Hematopoietic multipotent progenitor cell treated with erythropoietin and hydrocortisone succinate and interleukin-3 and kit ligand, for 8 days (in vitro differentiated cells): ENCODE measurements at regions not wholly inside any gene's neighbourhood (a gene's known extent, or its start where the extent isn't known, plus 50 kb on each side); places are given as distances from the start of the nearest gene placed in this dataset.
A peak's percentile ranks its signal among the peaks of the same experiment; 100 is the strongest.

ENCODE experiments used
- DNase-seq: peaks from one replicate; pipeline ENCODE4 v3.0.0-alpha.2; 2015

DNA sequence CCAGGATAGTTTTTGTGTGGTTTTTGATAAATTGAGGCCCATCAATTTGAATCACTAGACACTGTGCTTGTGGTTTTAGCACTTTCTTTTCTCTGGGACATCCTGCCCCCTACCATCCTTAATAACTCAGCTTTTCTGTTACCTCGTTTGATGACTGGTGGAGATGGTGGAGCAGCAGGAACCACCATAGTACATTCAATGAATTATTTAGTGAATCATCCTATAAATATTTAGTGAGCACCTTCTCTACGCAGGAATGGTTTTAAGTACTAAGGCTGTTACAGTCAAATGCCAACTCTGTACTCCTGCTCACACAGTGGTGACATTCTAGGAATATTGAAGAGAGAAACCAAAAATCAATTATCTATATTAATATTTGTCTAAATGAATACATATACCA is 585.2 kb downstream of the HAO1 start:
- no peak for DNase-seq

DNA sequence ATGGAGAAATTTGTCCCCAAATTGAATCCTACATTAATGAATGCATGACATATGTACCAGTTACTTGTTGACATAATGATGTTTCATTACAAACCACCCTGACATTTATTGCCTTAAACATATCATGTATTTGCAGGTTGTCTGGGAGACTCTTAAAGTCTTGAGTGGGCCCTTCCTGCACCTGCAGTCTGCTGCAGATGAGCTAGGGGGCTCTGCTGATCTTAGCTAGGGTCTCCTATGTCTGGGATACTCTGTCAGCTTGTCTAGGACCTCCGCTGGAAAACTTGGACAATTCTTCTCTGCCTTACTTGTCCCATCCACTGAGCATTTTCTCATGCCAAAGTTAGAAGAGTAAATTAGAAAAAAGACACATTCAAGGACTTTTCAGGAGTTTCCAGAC is 581.6 kb downstream of the HAO1 start:
- no peak for DNase-seq

DNA sequence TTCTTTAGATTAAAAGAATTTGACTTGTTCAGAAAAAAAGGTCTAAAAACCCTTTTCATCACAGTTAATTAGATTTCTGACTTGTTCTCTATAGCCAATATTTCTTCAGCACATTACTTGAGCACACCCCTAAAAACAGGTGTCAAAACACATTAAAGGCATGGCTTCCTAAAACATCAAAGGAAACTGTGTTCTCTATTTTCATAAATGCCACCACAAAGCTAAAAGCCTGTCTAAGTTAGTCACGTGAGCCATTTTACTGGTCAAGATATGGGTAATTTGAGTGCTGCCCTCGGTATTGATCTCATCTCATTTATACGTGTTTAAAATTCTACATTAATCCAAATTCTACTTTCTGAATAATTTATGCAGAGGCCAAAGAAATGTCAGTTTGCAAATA is 580.5 kb downstream of the HAO1 start:
- DNase-seq, result no peak

DNA sequence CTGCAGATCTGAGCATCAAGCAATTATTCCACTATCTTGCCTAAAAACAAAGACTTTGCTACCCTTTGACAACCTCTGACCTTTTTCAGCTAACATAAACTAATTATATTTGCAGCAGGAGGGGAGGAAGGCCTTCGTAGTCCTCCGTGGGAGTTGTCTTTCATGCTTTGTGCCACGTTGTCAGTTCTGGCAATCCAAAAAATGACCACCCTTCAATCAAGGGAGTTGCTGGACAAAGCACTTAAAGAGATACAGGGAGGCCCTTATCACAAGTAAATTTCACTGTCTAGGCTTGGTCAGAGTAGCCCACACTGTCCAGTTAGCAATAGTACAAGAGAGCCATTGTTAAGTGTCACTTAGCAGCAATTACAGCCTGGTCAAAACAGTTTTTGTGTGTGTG is 578.9 kb downstream of the HAO1 start:
- DNase-seq, result no peak

DNA sequence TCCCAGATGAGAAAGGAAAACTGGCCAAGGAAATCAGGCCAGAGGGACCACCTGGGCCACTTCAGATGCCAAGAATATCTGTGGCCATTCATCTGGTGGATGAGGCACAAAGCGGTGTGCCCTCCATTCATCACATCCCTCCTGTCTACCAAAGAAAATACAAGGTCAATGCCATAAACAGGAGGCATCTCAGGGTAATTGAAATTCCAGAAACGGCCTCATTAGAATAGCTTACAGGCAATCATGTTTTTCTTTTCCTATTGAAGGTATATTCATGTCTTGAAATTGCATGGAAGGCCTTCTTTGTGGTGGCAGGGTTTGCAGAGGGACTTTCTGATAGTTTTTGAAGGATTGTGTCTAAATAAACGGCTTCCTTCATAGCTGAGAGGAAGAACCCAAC is 578.3 kb downstream of the HAO1 start:
- no peak for DNase-seq

DNA sequence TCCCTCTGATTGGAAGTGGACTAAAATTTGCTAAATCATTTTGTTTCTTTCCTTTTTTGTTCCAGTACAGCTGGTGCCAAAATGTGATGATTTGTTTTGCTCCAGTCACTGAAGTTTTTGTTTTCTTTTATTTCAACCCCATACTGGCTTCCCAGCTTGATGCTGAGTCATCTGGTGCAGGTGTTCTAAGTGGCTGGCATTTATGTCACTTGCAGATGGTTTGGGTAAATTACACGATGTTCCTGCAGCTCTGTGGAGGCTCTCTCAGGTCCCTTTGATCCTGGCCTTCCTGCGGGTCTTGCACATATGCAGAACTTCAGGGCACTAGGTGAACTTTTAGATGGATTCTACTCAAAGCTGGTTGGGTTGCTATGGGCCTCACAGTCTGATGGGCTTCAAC is 577.7 kb downstream of the HAO1 start:
- DNase-seq, result no peak

DNA sequence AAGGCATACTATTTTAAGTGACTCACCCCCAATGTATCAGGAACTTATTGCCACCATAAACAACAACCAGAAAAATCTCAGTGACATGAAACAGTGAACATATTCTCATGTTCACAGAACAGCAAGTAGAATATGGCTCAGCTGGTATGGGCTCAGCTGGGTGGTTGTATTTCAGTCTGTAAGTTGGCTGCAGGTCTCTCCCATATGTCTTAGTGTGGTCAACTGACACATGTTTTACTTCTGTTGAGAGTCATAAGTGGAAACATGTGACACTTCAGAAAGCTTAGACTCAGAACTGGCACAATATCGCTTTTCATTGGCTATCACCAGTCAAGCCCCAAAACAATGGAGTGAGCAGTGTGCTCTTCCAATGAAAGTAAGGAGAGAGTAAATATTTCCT is 574.1 kb downstream of the HAO1 start:
- no peak for DNase-seq

DNA sequence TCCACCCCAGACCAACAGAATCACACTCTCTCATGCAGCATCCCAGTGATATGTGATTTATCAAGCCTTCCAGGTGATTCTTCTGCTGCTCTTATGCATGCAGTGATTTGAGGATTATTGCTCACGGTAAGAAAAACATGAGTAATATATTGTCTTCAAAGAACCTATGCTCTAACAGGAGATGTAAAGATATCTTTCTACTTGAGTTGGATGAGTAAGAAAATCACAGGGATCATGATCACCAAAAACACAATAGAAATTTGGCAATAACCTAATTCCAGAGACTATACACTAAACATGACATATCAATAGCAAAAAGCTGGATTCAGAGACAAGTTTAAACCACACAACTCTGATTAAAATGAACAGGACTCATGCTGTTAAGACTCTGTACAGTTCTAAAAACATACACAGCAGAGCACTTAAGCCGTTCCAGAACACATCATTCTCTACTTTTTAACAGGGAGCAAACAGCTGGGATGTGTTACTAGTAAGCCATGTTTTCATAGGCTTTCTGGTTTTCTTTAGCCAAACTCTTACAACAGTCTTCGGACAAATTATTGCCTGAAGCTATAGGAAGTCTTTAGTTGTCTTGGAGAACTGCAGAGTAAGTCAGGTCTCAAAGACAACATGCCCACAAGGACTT is 568.6 kb downstream of the HAO1 start:
- no peak for DNase-seq

DNA sequence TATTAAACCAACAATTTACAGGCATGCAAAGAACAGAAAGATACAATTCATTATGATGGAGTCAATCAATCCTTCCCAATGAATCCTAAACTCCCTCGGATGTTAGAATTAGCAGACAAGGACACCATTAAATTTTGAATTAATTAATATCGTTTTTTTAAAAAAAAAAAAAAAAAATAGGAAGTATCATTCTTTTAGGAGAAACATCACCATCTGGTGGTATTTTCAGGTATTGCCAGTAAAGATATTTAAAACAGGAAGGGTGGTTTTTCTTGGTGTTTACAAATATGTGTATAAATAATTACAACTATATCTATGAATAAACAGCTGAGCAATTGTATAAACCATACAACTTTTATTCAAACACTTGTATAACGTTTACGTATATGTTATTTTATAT is 564.4 kb downstream of the HAO1 start:
- peak; percentile 54 for DNase-seq

DNA sequence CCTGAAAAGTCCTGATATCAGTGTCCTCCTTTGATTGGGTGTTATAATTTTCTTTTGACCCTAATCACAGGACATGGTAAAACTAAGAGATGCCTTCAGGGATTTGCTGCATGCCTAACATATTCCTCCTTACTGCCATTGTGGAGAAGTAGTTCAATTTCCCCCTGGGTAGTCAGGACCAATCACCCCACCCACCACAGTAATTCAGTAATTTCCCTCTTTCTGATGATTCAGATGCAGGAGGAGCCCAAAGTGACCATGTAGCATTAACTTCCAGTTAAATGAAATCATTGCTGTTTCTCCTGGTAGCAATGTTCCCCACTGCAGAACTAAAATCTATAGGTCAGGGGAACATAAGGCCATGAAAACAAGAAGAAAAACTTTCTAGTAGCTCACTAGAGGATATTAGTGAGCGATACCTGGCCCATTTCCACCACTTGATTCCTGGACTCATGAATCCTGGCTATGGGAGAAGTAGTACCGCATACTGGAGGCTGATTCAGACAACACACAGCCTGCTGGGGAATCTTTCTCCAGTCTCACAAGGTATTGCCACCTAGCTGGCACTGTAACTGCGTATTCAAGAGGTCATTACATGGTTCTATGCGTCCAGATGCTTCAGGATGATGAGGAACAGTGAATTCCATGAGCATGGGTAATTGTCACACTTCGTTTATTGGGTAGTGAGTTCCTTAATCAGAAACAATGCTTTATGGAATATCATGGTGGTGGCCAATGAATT is 561.2 kb downstream of the HAO1 start:
- DNase-seq, result no peak

DNA sequence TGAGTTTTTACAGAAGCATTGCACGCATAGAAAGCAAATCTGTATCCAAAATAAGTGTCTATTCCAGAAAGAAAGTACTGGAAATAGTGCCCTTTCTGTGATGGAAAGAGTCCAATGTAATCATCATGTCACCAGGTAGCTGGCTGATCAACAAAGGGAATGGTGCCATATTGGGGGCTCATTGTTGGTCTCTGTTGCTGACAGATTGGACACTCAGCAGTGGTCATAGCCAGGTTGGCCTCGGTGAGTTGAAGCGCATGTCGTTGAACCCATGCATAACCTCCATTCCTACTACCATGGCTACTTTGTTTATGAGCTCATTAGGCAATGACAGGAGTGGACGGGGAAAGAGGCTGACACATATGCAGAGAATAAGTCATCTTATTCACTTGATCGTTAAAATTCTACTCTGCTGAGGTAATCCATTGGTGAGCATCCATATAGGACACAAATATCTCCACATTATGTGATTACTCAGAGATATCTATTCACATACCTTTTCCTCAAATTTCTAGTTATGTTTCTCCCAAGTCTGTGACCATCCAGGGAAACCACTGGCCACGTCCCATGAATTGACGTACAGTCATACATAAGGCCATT is 560.5 kb downstream of the HAO1 start:
- no peak for DNase-seq

DNA sequence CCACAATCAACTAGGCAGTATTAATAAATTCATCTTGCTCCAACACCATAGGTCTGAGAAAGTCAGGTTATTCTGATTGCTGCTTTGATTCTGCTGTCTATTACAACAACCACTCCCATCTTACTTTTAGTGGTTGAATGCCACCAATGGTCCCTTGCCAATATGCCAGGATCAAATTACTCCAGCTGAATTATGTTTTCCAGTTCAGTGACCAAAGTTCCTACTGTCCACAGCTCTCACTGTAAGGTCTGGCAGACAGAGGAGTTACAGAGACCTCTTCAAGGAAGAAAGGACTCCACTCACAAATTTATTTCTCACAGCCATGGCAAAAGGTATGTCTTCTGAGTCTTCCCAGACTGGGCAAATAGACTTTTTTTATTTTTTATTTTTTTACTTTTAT is 557.0 kb downstream of the HAO1 start:
- DNase-seq, result no peak

DNA sequence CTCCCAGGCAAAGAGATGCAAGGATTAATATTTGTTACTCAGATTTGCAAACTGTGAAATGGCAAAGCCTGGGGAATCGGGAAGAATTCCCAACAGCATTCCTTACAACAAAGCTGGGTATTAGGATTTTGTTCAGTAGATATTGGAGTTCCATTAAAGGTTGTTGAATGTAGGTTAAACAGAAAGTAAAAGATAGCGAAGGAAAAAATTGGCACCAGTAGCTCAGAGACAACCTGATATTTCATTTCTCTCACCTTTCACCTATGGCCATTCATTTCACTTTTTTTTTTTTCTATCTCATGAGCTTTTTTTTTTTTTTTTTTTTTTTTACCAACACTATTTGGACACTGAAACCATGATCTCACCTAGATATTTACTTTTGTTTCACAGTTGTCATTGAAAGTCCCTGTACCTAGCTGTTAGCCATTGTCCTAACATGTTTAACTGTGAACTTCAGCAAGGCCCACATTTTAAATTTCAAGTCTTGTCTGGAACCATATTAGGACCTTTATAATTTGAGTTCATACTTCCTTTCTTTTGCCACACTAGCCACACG is 552.5 kb downstream of the HAO1 start:
- DNase-seq, result no peak

DNA sequence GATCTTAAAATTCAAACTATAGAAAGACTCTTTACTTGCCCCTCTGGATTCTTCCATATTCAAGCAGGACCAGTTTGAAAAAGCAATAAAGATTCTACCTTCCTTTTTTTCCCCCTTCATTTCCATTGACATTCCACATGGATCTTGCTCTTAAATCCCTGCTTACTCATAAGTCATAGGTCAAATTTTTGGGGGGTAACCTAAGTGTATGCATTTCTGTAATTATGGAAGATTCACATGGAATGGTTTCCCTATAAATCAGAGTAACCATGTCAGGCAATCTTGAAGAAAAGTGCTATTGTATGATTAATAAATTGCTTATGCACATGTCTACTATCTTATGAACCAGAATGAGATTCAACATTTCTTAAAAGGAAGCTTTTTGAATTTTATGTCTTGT is 551.0 kb downstream of the HAO1 start:
- DNase-seq, result no peak

DNA sequence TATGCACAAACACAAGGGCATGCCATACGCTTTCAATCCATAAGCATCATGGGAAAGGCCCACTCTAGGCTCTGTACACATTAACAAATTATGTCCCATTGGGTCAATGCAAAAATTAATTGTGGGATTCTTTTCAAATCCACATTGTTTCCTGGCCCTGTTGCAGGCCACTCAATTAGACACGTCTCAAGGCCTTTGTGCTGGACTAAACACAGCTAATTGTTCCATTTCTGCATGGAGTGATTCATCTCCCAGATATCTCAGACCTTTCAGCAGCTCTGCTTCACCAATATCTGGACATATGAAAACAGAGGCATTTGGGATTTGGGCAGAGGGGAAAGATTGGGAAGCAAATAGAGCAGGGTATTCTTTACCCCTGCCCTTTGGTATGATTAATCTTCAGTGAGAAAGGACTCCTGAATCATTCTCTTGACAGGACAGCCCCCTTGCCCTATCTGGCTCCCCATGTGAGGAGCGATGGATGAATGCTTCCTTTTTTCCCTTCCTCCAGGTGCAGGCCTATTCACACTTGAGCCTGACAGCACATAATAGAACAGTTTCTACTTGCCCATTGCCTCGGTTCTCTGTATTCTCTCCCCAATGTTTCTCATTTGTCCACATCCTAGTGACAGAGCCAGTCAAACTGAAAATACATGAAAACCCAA is 547.6 kb downstream of the HAO1 start:
- DNase-seq, result no peak

DNA sequence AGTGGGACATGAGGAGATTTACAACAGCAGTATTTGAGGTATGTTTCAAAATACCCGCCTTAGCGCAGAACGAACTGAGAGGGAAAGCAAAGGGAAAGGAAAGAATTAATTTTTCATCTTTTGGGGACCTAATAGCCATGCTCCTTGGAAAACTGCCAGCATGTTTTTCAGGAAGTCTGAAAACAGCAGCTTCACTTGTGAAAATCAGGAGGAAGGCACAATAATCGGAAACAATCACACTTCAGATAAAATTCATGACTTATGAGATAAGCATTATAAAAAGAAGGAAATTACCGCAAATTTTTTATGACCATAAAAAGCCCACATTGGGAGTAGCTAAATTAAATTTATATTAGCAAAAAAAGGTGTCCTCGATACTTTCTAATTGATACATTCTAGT is 541.1 kb downstream of the HAO1 start:
- no peak for DNase-seq

DNA sequence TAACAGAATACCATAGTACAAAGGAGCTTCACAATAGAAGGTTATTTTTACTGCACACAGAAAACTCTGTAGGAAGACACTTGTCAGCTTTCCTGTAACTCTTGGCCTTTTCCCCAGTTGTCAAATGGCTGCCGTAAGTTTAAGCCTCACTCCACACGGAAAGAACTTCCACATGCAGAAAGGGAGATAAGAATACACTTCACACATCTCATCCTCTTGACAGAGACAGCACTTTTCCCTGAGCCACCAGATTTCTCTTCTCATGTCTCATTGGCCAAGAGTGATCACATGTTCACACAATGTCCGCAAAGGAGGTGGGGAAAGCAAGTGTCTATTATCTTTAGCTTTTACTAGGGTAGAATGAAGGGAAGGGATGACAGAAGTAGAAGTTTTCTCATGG is 540.7 kb downstream of the HAO1 start:
- no peak for DNase-seq

DNA sequence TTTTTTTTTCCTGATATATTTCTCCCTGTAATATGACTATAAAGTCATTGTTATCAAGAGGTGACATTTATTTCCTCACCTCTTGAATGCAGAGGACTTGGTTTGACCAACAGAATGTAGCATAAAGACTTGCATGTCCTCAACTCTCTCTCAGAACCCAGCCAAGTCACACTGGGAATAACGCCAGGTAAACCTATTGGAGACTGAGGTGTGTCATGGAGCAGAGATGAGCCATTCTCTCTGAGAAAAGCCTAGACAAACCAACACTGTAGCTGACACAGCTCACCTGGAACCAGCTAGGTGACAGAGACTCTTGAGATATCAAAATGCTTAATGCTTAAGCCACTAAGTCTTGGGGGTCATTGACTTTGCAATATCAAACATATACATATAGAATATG is 533.6 kb downstream of the HAO1 start:
- DNase-seq, result no peak

DNA sequence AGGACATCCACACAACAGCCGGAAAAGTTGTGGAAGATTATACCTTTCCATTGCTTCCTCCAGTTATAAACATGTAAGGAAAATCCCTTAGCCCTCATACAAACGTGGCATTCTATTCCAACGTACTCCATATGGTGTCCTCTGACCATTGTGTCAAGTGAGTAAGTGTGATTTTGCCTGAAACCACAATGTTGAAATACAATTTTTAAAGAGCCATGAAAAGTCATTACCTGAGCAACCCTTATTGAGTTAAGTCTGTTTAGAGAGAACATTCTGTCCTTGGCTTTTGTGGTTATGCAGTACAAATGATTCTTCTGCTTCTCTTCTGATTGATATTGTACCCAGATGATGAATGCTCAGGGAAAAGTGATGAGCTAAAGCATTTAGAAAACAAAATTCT is 530.1 kb downstream of the HAO1 start:
- DNase-seq, result no peak

DNA sequence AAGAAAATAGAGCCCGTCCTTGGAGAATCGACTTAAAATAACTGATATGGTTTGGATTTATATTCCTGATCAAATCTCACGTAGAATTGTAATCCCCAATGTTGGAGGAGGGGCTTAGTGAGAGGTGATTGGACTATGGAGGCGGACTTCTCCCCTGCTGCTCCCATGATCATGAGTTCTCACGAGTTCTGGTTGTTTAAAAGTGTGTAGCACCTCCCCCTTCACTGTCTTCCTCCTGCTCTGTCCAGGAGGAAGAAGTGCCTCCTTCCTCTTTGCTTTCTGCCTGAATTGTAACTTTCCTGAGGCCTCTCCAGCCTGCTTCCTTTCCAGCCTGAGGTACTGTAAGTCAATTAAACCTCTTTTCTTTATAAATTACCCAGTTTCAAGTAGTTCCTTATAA is 529.2 kb downstream of the HAO1 start:
- no peak for DNase-seq

DNA sequence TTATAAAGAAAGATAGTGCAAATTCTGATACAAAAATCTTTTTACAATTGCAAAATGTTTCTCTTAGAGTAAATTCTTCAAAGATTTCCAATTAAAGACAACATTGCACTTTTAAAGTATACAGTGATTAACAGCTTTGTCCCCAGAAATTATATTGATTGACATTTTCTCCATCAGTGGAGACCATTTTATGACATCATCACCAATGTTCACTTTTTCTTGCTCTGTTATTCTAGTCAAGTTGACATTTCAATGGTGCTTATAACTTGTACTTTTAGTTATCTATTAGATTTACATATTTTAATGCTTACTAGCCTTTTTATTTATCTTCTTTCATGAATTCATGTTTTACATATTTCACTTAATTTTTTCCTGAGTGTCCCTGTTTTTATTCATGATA is 524.8 kb downstream of the HAO1 start:
- no peak for DNase-seq

DNA sequence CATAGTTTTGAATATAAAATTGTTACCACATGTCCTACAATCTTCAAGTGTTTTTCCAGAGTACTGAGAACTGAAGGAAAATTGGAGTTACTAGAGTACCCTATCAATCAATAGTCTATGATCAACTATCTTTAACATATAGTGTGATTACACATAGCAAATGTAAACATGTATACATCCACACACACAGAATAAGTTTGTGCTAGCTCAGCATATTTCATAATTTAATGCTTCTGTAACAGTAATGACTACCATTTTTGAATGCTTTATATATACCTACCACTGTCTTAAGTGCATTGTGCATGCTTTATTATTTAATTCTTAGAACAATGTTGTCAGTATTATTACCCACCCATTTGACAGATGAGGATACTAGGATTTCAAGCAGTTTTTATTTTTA is 523.9 kb downstream of the HAO1 start:
- DNase-seq, result no peak

DNA sequence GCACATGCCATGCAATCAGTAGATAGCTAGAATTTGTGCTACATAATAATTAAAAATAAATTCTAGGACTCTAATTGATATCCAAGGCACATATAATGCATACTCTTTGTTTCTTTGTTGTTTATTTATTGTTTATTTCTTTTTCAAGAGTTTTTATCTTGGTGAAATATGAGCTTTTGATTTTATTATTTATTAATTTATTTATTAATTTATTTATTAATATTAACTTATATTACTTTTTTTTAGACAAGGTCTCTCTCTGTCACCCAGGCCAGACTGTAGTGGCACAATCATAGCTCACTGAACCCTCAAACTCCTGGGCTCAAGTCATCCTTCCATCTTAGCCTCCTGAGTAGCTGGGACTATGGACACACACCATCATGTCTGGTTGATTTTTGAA is 519.9 kb downstream of the HAO1 start:
- no peak for DNase-seq
